Keratinocyte (primary cell): ENCODE measurements at regions not wholly inside any gene's neighbourhood (a gene's known extent, or its start where the extent isn't known, plus 50 kb on each side); places are given as distances from the start of the nearest gene placed in this dataset.

Experiments
- DNase-seq: peaks from one replicate; pipeline ENCODE4 v3.0.0-alpha.2; 2011; ENCODE audit warnings: low read depth, missing footprints, low spot score
- FAIRE-seq: peaks from 2 replicates; lab custom pipeline; 2011; peaks lifted over from hg19 to GRCh38; lab: Jason Lieb, UNC
- H2AFZ ChIP-seq: 2 replicates; pipeline ENCODE4 v1.6.0; 2012; ENCODE audit warnings: low read length, control low read depth, inconsistent platforms; ENCODE audit not compliant: control insufficient read depth
- H3K27ac ChIP-seq: 2 replicates; pipeline ENCODE4 v1.5.1; 2011; ENCODE audit warnings: low read length; ENCODE audit not compliant: control insufficient read depth, insufficient read depth
- H3K27me3 ChIP-seq: 3 replicates; pipeline ENCODE4 v1.6.0; 2011; ENCODE audit warnings: low read length; ENCODE audit not compliant: control insufficient read depth, insufficient read depth; ENCODE audit errors: extremely low read depth
- H3K36me3 ChIP-seq, 2 experiments: 2 replicates in 1 of 2; 3 replicates in 1 of 2; pipeline ENCODE4 v1.5.1; 2011; ENCODE audit warnings: low read length in 2 of 2, mild to moderate bottlenecking in 1 of 2; ENCODE audit not compliant: control insufficient read depth in 2 of 2, insufficient read depth in 2 of 2; ENCODE audit errors: extremely low read depth in 1 of 2
- H3K4me1 ChIP-seq: 3 replicates; pipeline ENCODE4 v1.5.1; 2011; ENCODE audit warnings: low read length; ENCODE audit not compliant: control insufficient read depth, insufficient read depth; ENCODE audit errors: extremely low read depth
- H3K4me2 ChIP-seq: 3 replicates; pipeline ENCODE4 v1.6.0; 2011; ENCODE audit warnings: low read depth, low read length; ENCODE audit not compliant: control insufficient read depth, insufficient read depth; ENCODE audit errors: extremely low read depth
- H3K4me3 ChIP-seq, 3 experiments: fragments of 200-600 bp in 1 of 3; sonication (generic) in 1 of 3; 2 replicates in 2 of 3; 3 replicates in 1 of 3; pipeline ENCODE4 v1.5.1; 2011 to 2016; ENCODE audit warnings: low read length in 3 of 3, mild to moderate bottlenecking in 3 of 3, control low read depth in 2 of 3, inconsistent platforms in 1 of 3, low read depth in 1 of 3, mixed read lengths in 1 of 3, mixed run types in 1 of 3, moderate library complexity in 1 of 3; ENCODE audit not compliant: control insufficient read depth in 2 of 3, insufficient read depth in 2 of 3; ENCODE audit errors: extremely low read depth in 1 of 3
- H3K79me2 ChIP-seq: 2 replicates; pipeline ENCODE4 v1.6.0; 2012; ENCODE audit warnings: low read length; ENCODE audit not compliant: control insufficient read depth, insufficient read depth
- H3K9ac ChIP-seq: 3 replicates; pipeline ENCODE4 v1.6.0; 2011; ENCODE audit warnings: low read length; ENCODE audit not compliant: control insufficient read depth, insufficient read depth; ENCODE audit errors: extremely low read depth
- H3K9me1 ChIP-seq: 3 replicates; pipeline ENCODE4 v1.6.0; 2011; ENCODE audit warnings: low read length; ENCODE audit not compliant: control insufficient read depth, insufficient read depth; ENCODE audit errors: extremely low read depth
- H3K9me3 ChIP-seq: 2 replicates; pipeline ENCODE4 v1.5.1; 2012; ENCODE audit warnings: low read depth, low read length; ENCODE audit not compliant: control insufficient read depth
- H4K20me1 ChIP-seq: 3 replicates; pipeline ENCODE4 v1.6.0; 2011; ENCODE audit warnings: low read length; ENCODE audit not compliant: control insufficient read depth, insufficient read depth; ENCODE audit errors: extremely low read depth
- CTCF ChIP-seq, 3 experiments: IDR thresholded peaks in 1 of 3; conservative IDR thresholded peaks in 1 of 3; optimal IDR thresholded peaks in 1 of 3; 2 replicates in 2 of 3; 3 replicates in 1 of 3; pipeline versions ENCODE3 to v1.5.1; 2011; ENCODE audit warnings: low read length in 3 of 3, mild to moderate bottlenecking in 3 of 3, moderate library complexity in 2 of 3, control low read depth in 1 of 3, inconsistent platforms in 1 of 3; ENCODE audit not compliant: insufficient read depth in 2 of 3; ENCODE audit errors: extremely low read depth in 1 of 3
- EZH2 ChIP-seq: IDR thresholded peaks from one replicate; pipeline ENCODE4 v1.6.1; 2012; ENCODE audit warnings: inconsistent platforms, mild to moderate bottlenecking, low read length, moderate library complexity
- dilution Hi-C: fragments of 300-500 bp; cut with MboI; formaldehyde crosslinking; loops from one replicate; pipeline ENCODE4 v1.7.0; 2020; ENCODE audit warnings: low sequenced_read_pairs; ENCODE audit not compliant: extremely low pct_ligation_motif_present

- dilution Hi-C loops = no loop called here
- Histone ChIP-seq H3K27ac (no peak overlapping the region), H3K36me3 (no peaks in the 10 kb centered on the region), H3K79me2 (no peaks in the 10 kb centered on the region), H3K4me1 (no peaks in the 10 kb centered on the region), H3K9me1 (no peaks in the 10 kb centered on the region), H3K9ac (no peak overlapping the region), H4K20me1 (no peaks in the 10 kb centered on the region), H3K9me3 (no peaks in the 10 kb centered on the region), H3K27me3 (no peaks in the 10 kb centered on the region), H3K4me2 (no peak overlapping the region), H2AFZ (no peak overlapping the region), H3K4me3 (no peak overlapping the region)
- DNase-seq (no peak), FAIRE-seq (no peak)
- TF ChIP-seq EZH2 = no peak
- no peak for TF ChIP-seq CTCF (optimal IDR thresholded peaks at IDR 0.05 in 1 of 3, IDR thresholded peaks at IDR 0.05 in 1 of 3, conservative IDR thresholded peaks at IDR 0.05 in 1 of 3; ENCODE audit: extremely low read depth in 1 of 3, insufficient read depth in 2 of 3, low read length in 3 of 3)
Measured at GRCh38 chr10:111516144-111516543, 439.3 kb downstream of the ADRA2A start.

GRCh38 chr10:111522141-111522540, 445.3 kb downstream of the ADRA2A start:
- TF ChIP-seq CTCF (optimal IDR thresholded peaks at IDR 0.05 in 1 of 3, IDR thresholded peaks at IDR 0.05 in 1 of 3, conservative IDR thresholded peaks at IDR 0.05 in 1 of 3; ENCODE audit: extremely low read depth in 1 of 3, insufficient read depth in 2 of 3, low read length in 3 of 3) (no peak), EZH2 (no peak)
- no peaks in the 10 kb centered on the region for H3K27me3 ChIP-seq
- no peaks in the 10 kb centered on the region for H3K9me3 ChIP-seq
- H3K9me1 ChIP-seq = no peaks in the 10 kb centered on the region
- no peaks in the 10 kb centered on the region for H3K4me1 ChIP-seq
- DNase-seq = no peak
- H3K4me2 ChIP-seq = no peak overlapping the region
- no peak overlapping the region for H3K27ac ChIP-seq
- H2AFZ ChIP-seq = no peak overlapping the region
- no peaks in the 10 kb centered on the region for H3K79me2 ChIP-seq
- H3K36me3 ChIP-seq = no peaks in the 10 kb centered on the region
- no peaks in the 10 kb centered on the region for H4K20me1 ChIP-seq
- FAIRE-seq = no peak
- H3K4me3 ChIP-seq = no peak overlapping the region
- dilution Hi-C loops = no loop called here
- H3K9ac ChIP-seq = no peak overlapping the region
